Osteoblast (primary cell): ENCODE measurements at regions not wholly inside any gene's neighbourhood (a gene's known extent, or its start where the extent isn't known, plus 50 kb on each side); places are given as distances from the start of the nearest gene placed in this dataset.

Experiments used
- DNase-seq: peaks from one replicate; pipeline ENCODE4 v3.0.0; 2011; ENCODE audit warnings: low spot score, mixed read lengths; ENCODE audit not compliant: insufficient read length; ENCODE audit errors: missing footprints
- H2AFZ ChIP-seq: 2 replicates; pipeline ENCODE4 v1.6.0; 2011; ENCODE audit warnings: mild to moderate bottlenecking, low read length
- H3K27ac ChIP-seq: 2 replicates; pipeline ENCODE4 v1.5.1; 2011; ENCODE audit warnings: mild to moderate bottlenecking, low read depth, low read length, moderate library complexity
- H3K27me3 ChIP-seq: 2 replicates; pipeline ENCODE4 v1.6.0; 2012; ENCODE audit warnings: mild to moderate bottlenecking, control low read depth, inconsistent platforms, low read length, moderate library complexity; ENCODE audit not compliant: insufficient read depth
- H3K36me3 ChIP-seq: 2 replicates; pipeline ENCODE4 v1.5.1; 2011; ENCODE audit warnings: mild to moderate bottlenecking, low read length, control low read depth, moderate library complexity; ENCODE audit not compliant: insufficient read depth
- H3K4me1 ChIP-seq: 2 replicates; pipeline ENCODE4 v1.5.1; 2011; ENCODE audit warnings: mild to moderate bottlenecking, low read length, control low read depth, moderate library complexity; ENCODE audit not compliant: insufficient read depth
- H3K4me2 ChIP-seq: 2 replicates; pipeline ENCODE4 v1.6.0; 2011; ENCODE audit warnings: mild to moderate bottlenecking, low read length; ENCODE audit not compliant: insufficient read depth
- H3K4me3 ChIP-seq: fragments of 200-600 bp; sonication (generic); 3 replicates; pipeline ENCODE4 v1.5.1; 2012; ENCODE audit warnings: mild to moderate bottlenecking, low read length, inconsistent platforms; ENCODE audit not compliant: insufficient read depth
- H3K79me2 ChIP-seq: 2 replicates; pipeline ENCODE4 v1.6.0; 2012; ENCODE audit warnings: mild to moderate bottlenecking, low read length, control low read depth, inconsistent platforms; ENCODE audit not compliant: insufficient read depth
- H3K9me3 ChIP-seq: 2 replicates; pipeline ENCODE4 v1.5.1; 2011; ENCODE audit warnings: low read depth, low read length, control low read depth
- H4K20me1 ChIP-seq: 2 replicates; pipeline ENCODE4 v1.6.0; 2012; ENCODE audit warnings: mild to moderate bottlenecking, low read length, control low read depth; ENCODE audit not compliant: insufficient read depth
- CTCF ChIP-seq: IDR thresholded peaks from 2 replicates; pipeline ENCODE4 v1.5.1; 2011; ENCODE audit warnings: mild to moderate bottlenecking, low read depth, low read length, moderate library complexity; ENCODE audit errors: extremely low read depth

GRCh38 chr5:25649628-25650265 lies 1005.0 kb upstream of the CDH10 start:
- no peaks in the 10 kb centered on the region for H3K27me3 ChIP-seq
- no peak overlapping the region for H2AFZ ChIP-seq
- no peak for DNase-seq
- no peak overlapping the region for H3K4me2 ChIP-seq
- H3K36me3 ChIP-seq, result no peaks in the 10 kb centered on the region
- no peaks in the 10 kb centered on the region for H3K9me3 ChIP-seq
- H3K27ac ChIP-seq, result no peak overlapping the region
- H3K79me2 ChIP-seq, result no peaks in the 10 kb centered on the region
- H3K4me3 ChIP-seq, result no peak overlapping the region
- no peaks in the 10 kb centered on the region for H3K4me1 ChIP-seq
- H4K20me1 ChIP-seq, result no peaks in the 10 kb centered on the region
- no peak for TF ChIP-seq CTCF

- Histone ChIP-seq H3K27me3 (no peaks in the 10 kb centered on the region), H3K4me1 (no peaks in the 10 kb centered on the region), H3K9me3 (no peaks in the 10 kb centered on the region), H3K79me2 (no peaks in the 10 kb centered on the region), H3K4me2 (no peak overlapping the region), H3K27ac (no peak overlapping the region), H4K20me1 (no peaks in the 10 kb centered on the region), H2AFZ (no peak overlapping the region), H3K36me3 (no peaks in the 10 kb centered on the region), H3K4me3 (no peak overlapping the region)
- TF ChIP-seq CTCF, result no peak
- no peak for DNase-seq
Observed at GRCh38 chr5:25646421-25647341, 1001.9 kb upstream of the CDH10 start.

DNA sequence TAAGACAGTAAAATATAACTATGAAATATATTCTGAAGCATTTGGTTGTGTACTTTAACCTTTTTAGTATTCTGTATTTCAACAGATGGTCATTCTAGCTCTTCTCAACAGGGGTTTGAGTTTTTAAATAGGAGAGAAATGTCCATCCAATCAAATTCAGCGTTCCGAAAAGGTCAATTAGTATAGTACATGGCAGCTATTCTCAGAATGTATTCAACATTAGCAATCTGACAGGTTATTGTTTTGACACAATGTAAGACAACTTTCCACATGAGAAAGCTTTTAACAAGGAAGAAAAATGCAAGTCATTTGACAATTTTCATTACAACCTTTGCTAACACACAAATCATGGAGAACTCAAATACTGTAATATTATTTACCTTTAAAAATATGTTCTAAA lies 996.3 kb upstream of the CDH10 start:
- Histone ChIP-seq H4K20me1 (no peaks in the 10 kb centered on the region), H3K27ac (no peak overlapping the region), H3K36me3 (no peaks in the 10 kb centered on the region), H3K4me2 (no peak overlapping the region), H3K9me3 (no peaks in the 10 kb centered on the region), H3K4me1 (no peaks in the 10 kb centered on the region), H3K4me3 (no peak overlapping the region), H3K79me2 (no peaks in the 10 kb centered on the region), H2AFZ (no peak overlapping the region), H3K27me3 (no peaks in the 10 kb centered on the region)
- no peak for DNase-seq
- TF ChIP-seq CTCF, result no peak

DNA sequence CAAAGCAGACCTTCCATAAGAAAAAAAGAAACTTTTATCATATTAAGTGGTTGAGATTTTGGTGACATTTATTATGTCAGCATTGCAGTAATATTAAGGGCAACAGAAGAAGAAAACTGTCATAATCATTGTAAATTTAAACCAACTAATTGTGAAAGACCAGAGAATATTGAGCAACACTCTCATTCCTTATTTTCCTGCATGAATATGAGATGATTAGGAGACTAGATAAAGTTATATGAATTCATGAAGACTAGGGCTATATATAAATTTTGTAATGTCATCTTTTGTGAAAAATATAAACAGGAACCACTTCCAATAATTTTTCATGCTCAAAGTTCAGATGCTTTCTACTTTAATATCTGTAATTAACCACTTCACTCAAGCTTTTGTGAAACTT lies 974.5 kb upstream of the CDH10 start:
- H3K27me3 ChIP-seq, result no peaks in the 10 kb centered on the region
- H3K36me3 ChIP-seq, result no peaks in the 10 kb centered on the region
- H3K4me1 ChIP-seq, result no peaks in the 10 kb centered on the region
- H4K20me1 ChIP-seq, result no peaks in the 10 kb centered on the region
- H3K9me3 ChIP-seq, result peaks cover 2% of the 10 kb centered on the region
- H2AFZ ChIP-seq, result no peak overlapping the region
- H3K4me2 ChIP-seq, result no peak overlapping the region
- no peaks in the 10 kb centered on the region for H3K79me2 ChIP-seq
- no peak for TF ChIP-seq CTCF
- H3K4me3 ChIP-seq, result no peak overlapping the region
- no peak overlapping the region for H3K27ac ChIP-seq
- DNase-seq, result no peak
